NCI-H446 (cell line): ENCODE measurements at regions not wholly inside any gene's neighbourhood (a gene's known extent, or its start where the extent isn't known, plus 50 kb on each side); places are given as distances from the start of the nearest gene placed in this dataset.

Experiments used
- DNase-seq, 2 experiments: peaks; one replicate each; lab custom pipeline; 2025; lab: John Stamatoyannopoulos, UW

GRCh38 chr9:115367321-115367720 lies 249.4 kb upstream of the TNC start:
- DNase-seq: no peak

- DNase-seq: no peak
Observed at GRCh38 chr9:115367780-115368525, 250.0 kb upstream of the TNC start.

GRCh38 chr9:115369322-115369957 lies 251.5 kb upstream of the TNC start:
- peak; percentile 16 to 77 for DNase-seq

GRCh38 chr9:115373000-115373709 lies 255.2 kb upstream of the TNC start:
- no peak for DNase-seq

GRCh38 chr9:115373710-115374045 lies 255.7 kb upstream of the TNC start:
- no peak for DNase-seq

GRCh38 chr9:115374724-115375268 lies 256.8 kb upstream of the TNC start:
- no peak for DNase-seq

- DNase-seq: no peak
Observed at GRCh38 chr9:115378241-115378640, 260.3 kb upstream of the TNC start.

GRCh38 chr9:115378758-115379157 lies 260.8 kb upstream of the TNC start:
- no peak for DNase-seq

- DNase-seq: no peak
Observed at GRCh38 chr9:115379719-115380118, 261.8 kb upstream of the TNC start.

GRCh38 chr9:115382865-115383264 lies 264.9 kb upstream of the TNC start:
- no peak for DNase-seq

GRCh38 chr9:115385383-115386122 lies 267.6 kb upstream of the TNC start:
- DNase-seq: no peak

- no peak for DNase-seq
Observed at GRCh38 chr9:115386963-115387770, 269.2 kb upstream of the TNC start.

GRCh38 chr9:115391168-115391825 lies 273.3 kb upstream of the TNC start:
- DNase-seq: no peak

GRCh38 chr9:115393976-115394775 lies 276.2 kb upstream of the TNC start:
- no peak for DNase-seq

GRCh38 chr9:115395511-115396021 lies 277.6 kb upstream of the TNC start:
- no peak for DNase-seq

GRCh38 chr9:115396071-115396529 lies 278.1 kb upstream of the TNC start:
- DNase-seq: no peak

GRCh38 chr9:115397591-115398312 lies 279.8 kb upstream of the TNC start:
- no peak for DNase-seq

- DNase-seq: no peak
Observed at GRCh38 chr9:115398313-115398650, 280.3 kb upstream of the TNC start.

GRCh38 chr9:115398996-115399395 lies 281.0 kb upstream of the TNC start:
- no peak for DNase-seq
